Colonic mucosa (tissue), 4 donors: ENCODE measurements at regions not wholly inside any gene's neighbourhood (a gene's known extent, or its start where the extent isn't known, plus 50 kb on each side); places are given as distances from the start of the nearest gene placed in this dataset.
"Not testable (repeated sequence)": the region's sequence is repeated elsewhere in the genome, so short reads cannot be mapped to it uniquely, and the experiment has no call there.

ENCODE experiments used
- DNase-seq: peaks from one replicate; pipeline ENCODE4 v3.0.0-alpha.2; 2020
- H3K27ac ChIP-seq: fragments of 200-600 bp; one replicate; pipeline ENCODE4 v1.8.0; 2021
- H3K27me3 ChIP-seq: fragments of 200-600 bp; one replicate; pipeline ENCODE4 v1.8.0; 2021
- H3K36me3 ChIP-seq: fragments of 200-600 bp; one replicate; pipeline ENCODE4 v1.8.0; 2021
- H3K4me1 ChIP-seq: fragments of 200-600 bp; one replicate; pipeline ENCODE4 v1.8.0; 2021; ENCODE audit warnings: mild to moderate bottlenecking
- H3K4me3 ChIP-seq: fragments of 200-600 bp; one replicate; pipeline ENCODE4 v1.8.0; 2021
- H3K9ac ChIP-seq, 2 donors: one replicate each; pipeline ENCODE4 v1.7.0; 2013; ENCODE audit warnings: control low read depth in 2 of 2, low read depth in 2 of 2, low read length in 2 of 2
- H3K9me3 ChIP-seq: fragments of 200-600 bp; one replicate; pipeline ENCODE4 v1.8.0; 2021
- CTCF ChIP-seq: fragments of 200-600 bp; IDR thresholded peaks from one replicate; pipeline ENCODE4 v1.8.0; 2022; ENCODE audit warnings: antibody characterized with exemption, mild to moderate bottlenecking
- intact Hi-C: fragments of 100-400 bp; cut with DNase I; formaldehyde crosslinking; loops from one replicate; pipeline ENCODE4 v1.14.1; 2022
- donor health status: healthy.
- donor health status: DM: no; HTN: no; CAD: no.
- donor health status: DM: no; HTN: no; CAD: no.

GRCh38 chr11:92607969-92608722 lies 361.3 kb upstream of the MTNR1B start:
- no peak for TF ChIP-seq CTCF
- no peak for DNase-seq
- intact Hi-C loops: no loop called here
- H3K4me3 ChIP-seq: no peak overlapping the region
- H3K9me3 ChIP-seq: no peaks in the 10 kb centered on the region
- no peak overlapping the region for H3K9ac ChIP-seq
- H3K4me1 ChIP-seq: no peaks in the 10 kb centered on the region
- no peak overlapping the region for H3K27ac ChIP-seq
- H3K27me3 ChIP-seq: no peaks in the 10 kb centered on the region
- H3K36me3 ChIP-seq: no peaks in the 10 kb centered on the region

- no peaks in the 10 kb centered on the region for H3K9me3 ChIP-seq
- no peaks in the 10 kb centered on the region for H3K4me1 ChIP-seq
- H3K36me3 ChIP-seq: no peaks in the 10 kb centered on the region
- DNase-seq: no peak
- no peak for TF ChIP-seq CTCF
- no peaks in the 10 kb centered on the region for H3K27me3 ChIP-seq
- no peak overlapping the region for H3K27ac ChIP-seq
- intact Hi-C loops: no loop called here
- H3K9ac ChIP-seq: no peak overlapping the region
- H3K4me3 ChIP-seq: no peak overlapping the region
Observed at GRCh38 chr11:92611157-92611556, 358.3 kb upstream of the MTNR1B start.

GRCh38 chr11:92618020-92618419 lies 351.4 kb upstream of the MTNR1B start:
- H3K9me3 ChIP-seq, intact Hi-C loops, H3K27ac ChIP-seq, DNase-seq, H3K36me3 ChIP-seq, H3K4me1 ChIP-seq, H3K9ac ChIP-seq, H3K4me3 ChIP-seq, H3K27me3 ChIP-seq: not testable (repeated sequence)

- no peak for TF ChIP-seq CTCF
- H3K4me1 ChIP-seq: no peaks in the 10 kb centered on the region
- H3K9me3 ChIP-seq: no peaks in the 10 kb centered on the region
- H3K36me3 ChIP-seq: no peaks in the 10 kb centered on the region
- intact Hi-C loops: no loop called here
- no peaks in the 10 kb centered on the region for H3K27me3 ChIP-seq
- no peak overlapping the region for H3K9ac ChIP-seq
- no peak overlapping the region for H3K27ac ChIP-seq
- no peak for DNase-seq
- no peak overlapping the region for H3K4me3 ChIP-seq
Observed at GRCh38 chr11:92623055-92623454, 346.4 kb upstream of the MTNR1B start.

- TF ChIP-seq CTCF: no peak
- Histone ChIP-seq H3K4me3 (no peak overlapping the region), H3K27me3 (no peaks in the 10 kb centered on the region), H3K36me3 (no peaks in the 10 kb centered on the region), H3K4me1 (no peaks in the 10 kb centered on the region), H3K27ac (no peak overlapping the region), H3K9ac (no peak overlapping the region), H3K9me3 (no peaks in the 10 kb centered on the region)
- intact Hi-C loops: no loop called here
- DNase-seq: no peak
Observed at GRCh38 chr11:92625894-92626293, 343.6 kb upstream of the MTNR1B start.

GRCh38 chr11:92626624-92627023 lies 342.8 kb upstream of the MTNR1B start:
- Histone ChIP-seq H3K27me3 (no peaks in the 10 kb centered on the region), H3K27ac (no peak overlapping the region), H3K9ac (no peak overlapping the region), H3K4me3 (no peak overlapping the region), H3K9me3 (no peaks in the 10 kb centered on the region), H3K4me1 (no peaks in the 10 kb centered on the region), H3K36me3 (no peaks in the 10 kb centered on the region)
- TF ChIP-seq CTCF: no peak
- intact Hi-C loops: no loop called here
- no peak for DNase-seq
